NCI-H1436 (cell line): ENCODE measurements at regions not wholly inside any gene's neighbourhood (a gene's known extent, or its start where the extent isn't known, plus 50 kb on each side); places are given as distances from the start of the nearest gene placed in this dataset.

Experiments
- DNase-seq: peaks from one replicate; lab custom pipeline; 2025; lab: John Stamatoyannopoulos, UW

DNA sequence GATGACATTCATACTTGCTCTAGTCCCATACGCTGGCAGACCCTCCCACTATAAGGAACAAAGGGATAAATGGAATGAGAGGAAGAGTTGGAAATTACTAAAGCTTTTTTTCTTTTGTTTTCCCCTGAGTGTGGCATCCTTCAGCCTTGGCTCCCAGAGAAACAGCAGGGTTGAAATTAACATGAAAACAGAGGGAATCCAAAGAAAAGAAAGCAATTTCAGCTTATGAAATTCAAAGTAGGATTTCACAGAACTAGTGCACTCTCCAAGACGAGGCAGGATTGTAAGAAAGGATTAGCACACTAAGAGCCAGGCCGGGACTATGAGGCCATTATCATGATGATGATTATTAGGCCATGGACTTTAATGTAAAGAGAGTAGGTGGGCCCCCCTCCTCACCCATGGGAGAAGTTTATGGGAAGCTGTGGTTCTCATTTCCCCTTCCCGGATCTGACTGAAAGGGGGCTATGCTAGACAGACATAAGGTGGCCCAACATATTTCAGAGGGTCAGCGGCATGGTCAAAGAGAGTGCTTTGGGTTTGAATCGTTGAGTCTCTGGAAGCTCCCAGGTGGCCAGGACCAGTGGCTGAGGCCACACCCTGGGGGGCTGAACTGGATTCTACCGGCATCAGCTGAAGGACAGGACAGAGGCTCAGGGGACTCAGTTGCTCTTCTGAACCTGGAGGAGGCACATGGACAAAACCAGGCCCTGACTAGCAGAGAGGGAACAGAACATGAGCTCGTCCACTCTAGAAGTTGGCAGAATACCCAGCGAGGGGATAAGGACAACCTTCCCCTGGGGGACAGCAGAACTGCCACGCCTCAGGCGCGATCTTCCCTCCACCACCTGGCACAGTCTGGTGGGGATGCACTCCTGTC lies 100.1 kb upstream of the ARL4C start:
- no peak for DNase-seq

DNA sequence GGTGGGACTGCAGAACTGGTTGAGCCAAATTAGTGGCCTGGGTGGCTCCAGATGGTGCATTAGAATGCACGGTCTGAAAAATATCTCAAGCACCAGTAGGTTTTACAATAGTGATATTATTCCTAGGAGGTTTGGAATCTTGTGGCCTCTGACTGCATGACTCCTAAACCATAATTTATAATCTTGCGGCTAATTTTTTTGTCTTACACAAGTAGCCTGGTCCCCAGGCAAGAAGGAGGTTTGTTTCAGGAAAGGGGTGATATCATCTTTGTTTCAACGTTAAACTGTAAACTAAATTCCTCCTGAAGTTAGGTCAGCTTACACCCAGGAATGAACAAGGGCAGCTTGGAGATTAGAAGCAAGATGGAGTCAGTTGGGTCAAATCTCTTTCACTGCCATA lies 98.9 kb upstream of the ARL4C start:
- DNase-seq: no peak

DNA sequence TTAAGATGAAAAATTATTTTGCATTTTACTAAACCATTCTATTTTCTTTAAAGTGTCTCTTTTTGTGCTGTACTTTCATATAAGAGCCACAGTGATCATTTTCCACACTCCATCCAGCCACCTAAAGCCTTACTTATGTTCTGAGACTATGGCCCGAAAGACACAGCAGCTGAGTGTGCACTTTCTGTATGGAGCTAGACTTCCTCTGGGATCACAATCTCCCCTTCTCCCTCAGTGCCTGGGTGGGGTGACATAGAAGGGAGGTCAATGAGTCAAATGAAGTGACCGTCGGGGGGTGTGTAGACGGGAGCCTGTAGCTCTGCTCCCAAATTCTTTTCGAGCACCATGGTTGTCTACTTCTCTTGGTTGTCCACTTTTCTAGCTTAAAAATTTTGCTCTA lies 97.8 kb upstream of the ARL4C start:
- DNase-seq: no peak

DNA sequence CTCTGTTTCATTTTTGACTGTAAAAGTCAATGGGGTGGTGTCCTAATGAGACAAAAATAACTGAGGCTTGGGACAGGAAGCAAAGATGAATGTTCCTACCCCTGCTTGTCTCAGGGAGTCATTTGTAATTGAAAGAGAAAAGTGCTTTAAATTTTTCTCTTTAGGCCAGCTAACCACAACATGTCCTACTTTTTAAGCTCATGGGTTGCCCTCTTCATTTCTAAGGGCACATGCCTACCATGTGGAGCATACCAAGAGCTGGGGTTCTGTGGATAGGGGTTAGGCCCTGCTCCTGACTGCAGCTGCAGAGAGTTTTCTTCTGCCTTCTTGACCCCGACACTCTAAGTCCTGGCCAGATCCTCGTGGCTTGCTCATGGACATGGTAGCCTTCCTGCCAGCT lies 96.8 kb upstream of the ARL4C start:
- no peak for DNase-seq

DNA sequence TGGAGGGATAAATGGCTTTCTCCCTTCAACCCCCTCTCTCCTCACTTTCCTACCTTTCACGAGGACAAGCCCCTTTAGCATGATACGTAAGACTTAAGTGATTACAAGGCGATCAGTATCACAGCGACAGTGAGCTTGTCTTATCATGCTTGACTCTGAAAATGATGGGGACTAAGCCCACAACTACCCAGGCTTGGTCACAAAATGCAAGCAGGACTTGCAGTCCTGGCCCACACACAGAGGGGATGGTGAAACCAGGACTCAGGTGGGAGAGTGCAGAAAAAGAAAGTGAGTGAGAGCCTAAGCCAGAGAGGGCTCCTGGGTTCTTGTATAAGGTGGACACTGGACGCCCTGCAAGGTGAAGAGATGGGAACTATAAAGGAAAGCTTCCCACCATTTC lies 95.7 kb upstream of the ARL4C start:
- DNase-seq: no peak

DNA sequence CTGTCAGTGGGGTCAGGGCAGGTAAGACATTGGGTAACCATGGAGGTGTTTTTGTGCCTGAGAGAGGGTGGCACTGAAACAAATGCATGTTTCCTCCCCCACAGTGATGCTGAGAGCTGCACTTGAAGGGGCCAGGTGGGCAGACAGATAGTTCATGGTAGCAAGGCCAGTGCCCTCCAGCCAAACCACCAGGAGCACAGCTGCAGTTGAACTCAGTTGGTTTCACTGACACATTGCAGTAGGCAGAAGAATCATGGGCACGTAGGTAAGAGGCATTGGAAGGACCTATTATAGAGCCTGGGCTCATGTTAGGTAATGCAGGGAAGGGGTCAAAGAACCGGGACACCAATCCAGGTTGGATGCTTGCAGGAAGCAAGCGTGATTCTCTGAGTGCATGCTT lies 93.2 kb upstream of the ARL4C start:
- DNase-seq: no peak

DNA sequence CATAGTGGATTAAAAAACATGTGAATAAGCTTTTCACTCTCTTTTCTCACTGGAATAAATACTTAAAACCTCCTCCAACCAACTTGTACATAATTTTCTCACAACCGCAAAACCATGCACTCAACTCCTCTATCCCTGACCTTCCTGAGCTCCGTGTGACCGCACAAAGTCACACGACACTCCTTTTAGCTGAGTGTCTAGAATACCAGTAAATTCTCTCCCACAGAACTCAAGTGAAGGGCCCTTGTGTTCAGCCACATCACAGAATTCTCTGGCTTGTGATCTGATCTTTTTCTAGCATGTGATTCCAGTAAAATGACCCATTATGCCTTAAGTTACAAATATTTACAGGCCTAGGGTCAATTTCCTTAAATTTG lies 91.2 kb upstream of the ARL4C start:
- no peak for DNase-seq

DNA sequence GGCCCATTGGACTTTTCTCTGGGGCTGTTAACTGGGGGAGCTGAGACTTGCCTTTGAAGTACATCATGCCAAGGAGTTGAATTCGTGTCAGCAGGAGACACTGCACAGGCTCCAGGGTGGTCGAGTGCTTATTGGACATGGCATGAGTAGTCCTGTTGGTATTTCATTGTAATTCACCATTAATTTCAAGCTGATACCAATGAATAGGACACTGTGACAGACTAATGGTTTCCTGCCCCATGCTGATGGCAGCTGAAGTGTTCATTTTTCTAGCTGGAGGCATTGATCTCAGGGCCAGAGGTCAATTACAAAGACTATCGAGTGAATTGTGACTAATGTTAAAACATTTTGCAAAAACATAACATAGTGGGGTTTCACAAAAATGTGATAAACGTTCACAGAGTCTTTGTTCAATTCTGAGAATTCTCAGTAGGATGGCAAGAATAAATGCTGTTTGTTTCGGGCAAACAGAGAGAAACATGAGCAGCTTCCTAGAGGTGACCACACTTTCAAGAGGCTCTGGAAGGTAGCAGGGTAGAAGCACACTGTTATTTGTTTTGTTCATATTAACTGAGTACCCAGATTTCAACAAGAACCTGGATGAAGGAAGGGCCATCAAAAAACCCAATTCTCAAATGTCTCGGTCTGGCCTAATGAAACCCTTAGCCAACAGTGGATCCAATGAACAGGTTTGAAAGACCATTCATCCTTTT lies 90.6 kb upstream of the ARL4C start:
- no peak for DNase-seq

DNA sequence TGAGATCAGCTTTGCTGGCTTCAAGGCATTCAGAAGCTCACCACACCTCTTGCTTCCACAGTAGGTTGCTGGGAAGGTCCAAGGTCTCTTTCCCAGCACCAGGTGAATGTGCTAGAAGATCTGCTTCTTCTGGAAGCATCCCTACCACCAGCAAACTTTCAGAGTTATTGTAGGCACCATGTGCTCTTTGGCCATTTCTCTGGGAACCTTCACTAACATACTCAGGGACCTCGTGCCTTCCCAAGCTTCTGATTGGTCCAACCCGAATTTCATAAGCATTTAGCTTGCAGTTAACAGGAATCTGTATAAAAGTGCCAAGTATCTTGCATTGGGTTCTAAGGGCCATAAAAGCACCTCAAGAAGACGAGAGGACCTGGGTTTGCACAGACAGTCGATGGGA lies 86.5 kb upstream of the ARL4C start:
- no peak for DNase-seq

DNA sequence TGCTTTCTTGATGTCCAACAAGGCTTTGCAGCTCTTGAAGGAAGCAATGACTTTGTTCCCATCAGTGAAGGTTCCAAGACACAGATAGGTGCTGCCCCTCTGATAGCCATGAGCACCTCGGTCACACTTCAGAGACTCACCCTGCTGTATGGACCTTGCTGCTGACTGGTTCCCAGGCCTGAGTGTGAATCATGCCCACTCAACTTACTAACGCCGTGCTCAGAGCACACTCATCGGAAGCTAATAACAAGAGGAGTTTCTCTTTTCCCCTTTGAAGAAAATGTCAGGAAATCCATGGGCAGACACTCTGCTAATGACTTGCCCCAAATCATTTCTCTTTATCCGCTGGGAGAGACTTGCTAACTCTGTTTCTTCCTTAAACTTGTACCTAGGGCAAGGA lies 83.8 kb upstream of the ARL4C start:
- DNase-seq: no peak

DNA sequence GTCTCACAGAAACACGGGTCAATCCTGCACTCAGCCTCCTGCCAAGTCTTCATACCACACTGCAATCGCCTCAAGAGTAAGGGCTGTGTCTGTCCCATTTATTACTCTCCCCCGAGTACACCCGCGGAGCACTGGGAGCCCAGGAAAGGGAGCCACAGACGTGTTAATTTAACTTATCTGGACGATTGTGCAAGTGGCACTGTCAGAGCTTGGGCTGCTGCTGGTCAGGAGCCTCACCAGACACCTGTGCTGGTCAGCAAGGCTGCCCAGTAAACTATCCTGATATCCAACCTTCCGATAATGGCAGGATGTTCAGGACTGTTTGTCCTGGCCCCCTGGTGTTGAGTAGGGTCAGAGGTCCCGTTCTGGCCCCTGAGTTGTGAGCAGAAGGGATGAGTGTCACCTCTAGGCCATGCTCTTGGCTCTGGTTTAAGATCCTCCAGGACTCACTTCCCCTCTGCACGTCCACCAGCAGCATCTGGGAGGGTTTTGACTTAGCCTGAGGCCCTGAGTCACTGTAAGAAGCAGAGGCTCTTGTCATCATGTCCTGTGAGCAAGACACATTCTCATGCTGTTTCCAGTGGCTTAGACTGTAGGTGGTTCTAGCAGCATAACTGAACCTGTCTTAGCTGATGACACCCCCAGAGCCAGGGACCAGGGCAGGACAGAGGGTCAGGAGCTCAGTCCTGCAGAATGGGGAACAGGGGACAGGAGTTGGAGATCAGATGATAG lies 82.5 kb upstream of the ARL4C start:
- no peak for DNase-seq

DNA sequence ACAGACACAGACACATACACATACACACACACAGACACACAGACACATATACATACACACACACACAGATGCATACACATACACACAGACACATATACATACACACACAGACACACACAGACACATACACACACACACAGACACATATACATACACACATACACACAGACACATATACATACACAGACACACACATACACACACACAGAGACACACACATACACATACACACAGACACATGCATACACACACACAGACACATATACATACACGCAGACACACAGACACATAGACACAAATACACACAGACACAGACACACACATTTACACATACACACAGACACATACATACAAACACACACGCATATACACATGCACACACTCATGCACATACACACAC lies 81.5 kb upstream of the ARL4C start:
- DNase-seq: no peak

DNA sequence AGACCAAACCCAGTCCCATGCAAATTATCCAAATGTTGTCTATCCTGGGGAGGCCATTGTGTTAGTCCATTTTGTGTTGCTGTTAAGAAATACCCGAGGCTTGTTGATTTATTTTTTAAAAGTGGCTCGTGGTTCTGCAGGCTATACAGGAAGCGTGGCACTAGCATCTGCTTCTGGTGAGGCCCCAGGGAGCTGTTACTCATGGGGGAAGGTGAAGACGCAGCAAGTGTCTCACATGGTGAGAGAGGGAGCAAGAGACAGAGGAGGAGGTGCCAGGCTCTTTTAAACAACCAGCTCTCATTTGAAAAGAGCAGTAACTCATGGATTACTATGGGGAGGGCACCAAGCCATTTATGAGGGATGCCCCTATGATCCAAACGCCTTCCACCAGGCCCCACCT lies 80.3 kb upstream of the ARL4C start:
- peak; percentile 33 for DNase-seq

DNA sequence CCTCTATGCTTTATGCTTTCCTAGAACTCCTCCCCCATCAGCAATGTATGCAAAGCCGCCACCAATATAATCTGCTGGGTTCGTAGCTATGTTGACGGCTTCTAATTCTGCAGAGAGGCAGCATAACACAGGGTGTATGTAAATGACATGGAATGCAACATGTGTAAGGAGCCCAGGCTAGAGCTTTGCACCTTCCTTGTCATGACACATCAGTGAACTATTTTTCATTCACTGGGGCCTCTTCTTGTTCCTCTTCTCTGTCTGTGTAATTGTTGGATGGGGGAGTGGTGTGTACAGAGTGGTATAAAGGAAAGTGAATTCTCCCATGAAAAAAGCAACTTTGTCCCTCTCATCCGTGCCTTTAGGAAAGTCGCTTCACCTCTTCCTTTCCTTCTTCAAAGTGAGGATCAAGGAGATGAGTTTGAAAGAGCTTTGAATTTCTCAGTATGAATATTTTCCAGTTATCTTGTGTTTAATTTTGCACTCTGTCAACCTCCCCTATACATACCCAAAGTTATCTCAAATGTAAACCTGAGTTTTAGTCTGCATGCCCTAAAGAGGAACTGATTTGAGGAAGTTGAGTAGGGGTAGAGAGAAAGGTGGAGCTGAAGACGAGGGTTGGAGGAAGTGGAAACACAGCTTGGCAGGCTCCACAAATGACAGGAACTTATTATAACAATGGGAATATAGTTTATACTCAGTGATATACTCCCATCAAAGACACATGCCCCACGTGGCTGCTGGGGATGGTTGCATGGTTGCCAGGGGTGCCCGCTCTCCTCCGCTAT lies 74.9 kb upstream of the ARL4C start:
- no peak for DNase-seq

DNA sequence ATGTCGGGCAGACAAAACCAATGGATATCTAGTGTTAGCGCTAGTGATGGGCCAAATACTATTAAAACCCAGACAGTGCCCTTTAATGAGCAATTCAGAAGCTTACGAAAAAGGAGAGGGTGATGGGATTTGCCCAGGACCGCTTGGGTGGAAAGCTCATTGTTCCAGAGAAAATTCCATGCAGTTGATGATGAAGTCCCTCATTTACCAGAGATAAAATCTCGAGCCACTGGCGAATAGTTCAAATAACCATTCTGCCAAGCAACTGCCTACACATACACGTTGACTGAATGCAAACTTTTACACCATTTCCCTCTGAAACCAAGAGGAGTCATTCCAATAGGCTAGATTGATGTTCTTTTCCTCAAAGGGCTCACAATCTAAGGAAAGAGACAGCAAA lies 73.6 kb upstream of the ARL4C start:
- DNase-seq: no peak

DNA sequence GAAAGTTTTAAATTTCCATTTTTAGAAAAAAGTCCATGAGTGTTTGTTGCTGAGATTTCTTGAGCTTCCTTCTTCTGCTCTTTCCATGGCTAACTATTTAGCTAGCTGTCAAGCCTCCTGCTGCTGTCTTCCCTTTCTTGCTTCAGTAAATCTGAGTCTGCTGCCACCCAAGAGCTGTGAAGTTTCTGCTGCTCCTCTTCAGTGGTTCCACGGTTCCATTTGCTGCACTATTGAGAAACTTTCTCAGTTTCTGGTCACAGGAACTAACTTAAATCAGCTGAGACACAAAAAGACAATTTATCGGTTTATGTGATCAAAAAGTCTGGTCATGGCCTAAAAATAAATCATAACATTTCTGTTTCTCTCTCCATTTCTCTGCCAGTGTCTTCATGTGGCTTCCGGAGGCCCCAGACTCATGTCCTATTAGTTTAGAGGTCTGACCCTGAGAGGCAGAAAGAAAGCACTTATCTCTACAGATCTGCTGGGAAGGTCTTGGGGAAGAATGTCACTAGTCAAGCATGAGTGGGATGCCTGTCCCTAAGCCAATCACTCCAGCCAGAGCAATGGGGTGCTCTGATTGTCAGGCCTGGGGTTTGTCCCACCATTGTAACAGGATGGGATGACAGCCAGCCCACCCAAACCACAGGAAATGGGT lies 73.0 kb upstream of the ARL4C start:
- DNase-seq: no peak

DNA sequence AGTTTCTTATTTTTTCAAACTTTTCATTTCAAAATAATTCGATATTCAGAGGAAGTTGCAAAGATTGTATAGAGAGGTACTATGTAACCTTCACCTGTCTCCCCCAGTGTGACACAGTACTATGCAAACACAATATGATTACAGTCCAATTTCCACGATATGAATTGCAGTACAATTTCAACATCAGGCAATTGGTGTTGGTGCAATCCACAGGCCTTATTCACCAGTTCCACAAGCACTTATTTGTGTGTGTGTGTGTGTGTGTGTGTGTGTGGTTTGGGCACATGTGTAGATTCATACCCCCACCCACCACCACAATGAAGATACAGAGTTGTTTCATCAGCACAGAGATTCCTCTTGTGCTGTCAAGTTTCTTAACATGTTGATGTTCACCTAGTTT lies 69.7 kb upstream of the ARL4C start:
- no peak for DNase-seq

DNA sequence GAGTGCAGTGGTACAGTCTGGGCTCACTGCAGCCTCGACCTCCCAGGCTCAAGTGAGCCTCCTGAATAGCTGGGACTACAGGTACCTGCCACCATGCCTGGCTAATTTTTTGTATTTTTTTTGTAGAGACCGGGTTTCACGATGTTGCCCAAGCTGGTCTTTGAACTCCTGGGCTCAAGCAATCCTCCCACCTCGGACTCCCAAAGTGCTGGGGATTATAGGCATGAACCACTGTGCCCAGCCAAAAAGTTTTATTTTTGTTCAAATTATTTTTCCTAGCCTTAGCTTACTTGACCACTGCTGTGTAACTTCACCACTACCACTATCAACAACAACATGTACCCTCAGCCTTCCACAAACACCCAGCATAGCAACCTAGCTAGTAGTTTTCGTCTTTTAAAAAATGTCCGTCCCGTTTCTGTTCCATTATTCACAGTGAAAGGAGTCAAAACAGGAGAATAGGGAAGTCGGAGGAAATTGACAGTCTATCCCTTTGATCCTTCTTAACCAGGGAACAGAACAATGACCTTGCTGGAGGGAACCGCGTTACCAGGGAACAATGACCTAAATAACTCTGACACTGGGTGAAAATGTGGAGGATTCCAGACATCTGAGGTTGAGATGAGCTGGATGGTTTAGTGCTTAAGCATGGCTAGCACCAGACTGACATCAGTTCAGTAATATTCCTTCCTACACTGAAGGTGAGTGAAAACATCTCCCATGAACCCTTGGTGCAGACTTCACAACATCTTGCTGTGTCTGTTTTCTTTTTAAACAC lies 69.2 kb upstream of the ARL4C start:
- no peak for DNase-seq

DNA sequence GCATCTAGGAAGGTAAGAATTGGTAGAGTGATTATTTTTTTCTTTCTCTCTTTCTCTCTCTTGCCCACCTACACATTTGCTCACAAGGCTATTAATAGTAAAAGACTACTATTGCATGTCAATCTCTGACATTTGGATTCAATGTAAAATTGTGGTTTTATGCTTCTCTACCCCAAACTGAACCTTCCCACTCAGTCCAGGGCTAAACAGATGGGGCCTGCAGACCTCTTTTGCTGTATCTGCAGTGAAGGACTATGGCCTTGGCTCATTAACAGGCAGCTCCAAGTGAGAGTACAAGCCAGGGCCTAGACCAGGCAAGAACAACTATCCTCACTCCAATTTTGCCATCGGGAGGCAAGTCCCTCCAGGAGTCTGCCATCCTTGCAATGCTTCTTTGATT lies 68.3 kb upstream of the ARL4C start:
- no peak for DNase-seq

DNA sequence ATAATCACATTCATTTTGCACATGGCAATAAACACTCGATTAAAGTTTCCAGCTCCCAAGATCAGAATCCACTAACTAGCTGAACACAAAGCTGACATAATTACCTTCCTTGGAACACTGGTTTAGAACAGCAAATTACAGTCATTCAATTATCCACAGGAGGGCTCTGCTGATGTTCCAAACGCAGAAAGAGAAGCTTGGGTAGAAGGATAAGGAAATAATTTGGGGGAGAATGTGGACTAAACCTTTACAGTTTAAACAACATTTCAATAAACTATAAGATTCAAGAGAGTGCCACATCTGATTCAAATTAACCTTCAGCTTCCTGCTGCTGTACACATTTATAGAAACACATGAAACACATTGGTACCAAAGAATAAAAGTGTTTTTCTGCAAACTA lies 67.8 kb upstream of the ARL4C start:
- DNase-seq: peak; percentile 70

DNA sequence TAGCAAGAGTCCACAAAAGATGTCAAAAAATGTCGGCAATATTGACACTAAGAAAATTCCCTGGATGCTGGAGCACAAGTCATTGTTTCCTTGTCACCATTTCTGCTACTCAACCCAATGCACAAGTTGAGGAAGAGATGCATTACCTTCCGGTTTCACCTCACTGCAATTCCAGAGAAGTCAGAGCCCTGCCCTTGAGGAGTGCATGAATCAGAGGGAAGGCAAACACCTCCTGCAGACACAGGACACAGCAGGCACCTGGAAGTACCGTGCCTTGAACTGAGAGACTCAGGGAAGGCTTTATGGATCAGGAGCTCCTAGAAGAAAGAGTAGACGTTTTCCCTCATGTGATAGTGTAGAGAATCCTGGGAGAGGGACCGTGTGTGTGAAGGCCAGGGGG lies 62.7 kb upstream of the ARL4C start:
- DNase-seq: no peak
